GM12891 (cell line): ENCODE measurements at regions not wholly inside any gene's neighbourhood (a gene's known extent, or its start where the extent isn't known, plus 50 kb on each side); places are given as distances from the start of the nearest gene placed in this dataset.

Experiments
- DNase-seq: peaks from one replicate; pipeline ENCODE4 v3.0.0; 2011; ENCODE audit warnings: low spot score; ENCODE audit not compliant: insufficient read length
- FAIRE-seq: peaks from 2 replicates; lab custom pipeline; 2011; peaks lifted over from hg19 to GRCh38; lab: Jason Lieb, UNC
- PAX5 ChIP-seq: IDR thresholded peaks from 2 replicates; pipeline ENCODE4 v1.6.1; 2011; ENCODE audit warnings: low read length, moderate library complexity, mild to moderate bottlenecking; ENCODE audit not compliant: insufficient read depth, severe bottlenecking
- POLR2A ChIP-seq: IDR thresholded peaks from 2 replicates; pipeline ENCODE4 v1.6.1; 2011; ENCODE audit warnings: low read depth, low read length, control low read depth
- POLR2AphosphoS5 ChIP-seq: IDR thresholded peaks from 2 replicates; pipeline ENCODE4 v1.6.1; 2011; ENCODE audit warnings: low read depth, low read length, control low read depth
- POU2F2 ChIP-seq: IDR thresholded peaks from 2 replicates; pipeline ENCODE4 v1.6.1; 2011; ENCODE audit warnings: low read depth, mild to moderate bottlenecking, control low read depth, low read length, moderate library complexity
- SPI1 ChIP-seq: IDR thresholded peaks from 2 replicates; pipeline ENCODE4 v1.6.1; 2011; ENCODE audit warnings: low read depth, low read length, control low read depth
- TAF1 ChIP-seq: IDR thresholded peaks from 2 replicates; pipeline ENCODE4 v1.6.1; 2011; ENCODE audit warnings: low read depth, low read length, control low read depth

- FAIRE-seq = no peak
- no peak for DNase-seq
- no peak for TF ChIP-seq POU2F2
- TF ChIP-seq SPI1 = no peak
- TF ChIP-seq TAF1 = no peak
- TF ChIP-seq POLR2AphosphoS5 = no peak
- TF ChIP-seq POLR2A = no peak
- no peak for TF ChIP-seq PAX5
These were observed 167.4 kb upstream of the HMGA2 start for GRCh38 chr12:65656891-65657351.

GRCh38 chr12:65657635-65658034 lies 166.6 kb upstream of the HMGA2 start:
- FAIRE-seq = no peak
- no peak for DNase-seq
- TF ChIP-seq POLR2AphosphoS5 (no peak), POLR2A (no peak), TAF1 (no peak), PAX5 (no peak), SPI1 (no peak), POU2F2 (no peak)

- no peak for TF ChIP-seq POU2F2
- TF ChIP-seq POLR2AphosphoS5 = no peak
- TF ChIP-seq PAX5 = no peak
- TF ChIP-seq TAF1 = no peak
- no peak for TF ChIP-seq SPI1
- DNase-seq = no peak
- no peak for FAIRE-seq
These were observed 165.9 kb upstream of the HMGA2 start for GRCh38 chr12:65658360-65658759.

GRCh38 chr12:65659681-65660080 lies 164.6 kb upstream of the HMGA2 start:
- TF ChIP-seq POLR2A (no peak), SPI1 (no peak), PAX5 (no peak), POU2F2 (no peak), POLR2AphosphoS5 (no peak), TAF1 (no peak)
- DNase-seq (no peak), FAIRE-seq (no peak)

- TF ChIP-seq POU2F2 (no peak), SPI1 (no peak), POLR2A (no peak), TAF1 (no peak), POLR2AphosphoS5 (no peak), PAX5 (no peak)
- FAIRE-seq (no peak), DNase-seq (no peak)
These were observed 164.2 kb upstream of the HMGA2 start for GRCh38 chr12:65660096-65660495.

- no peak for FAIRE-seq
- TF ChIP-seq POU2F2 (no peak), POLR2A (no peak), SPI1 (no peak), PAX5 (no peak), TAF1 (no peak), POLR2AphosphoS5 (no peak)
- no peak for DNase-seq
These were observed 163.4 kb upstream of the HMGA2 start for GRCh38 chr12:65660836-65661235.

GRCh38 chr12:65662590-65662989 lies 161.7 kb upstream of the HMGA2 start:
- no peak for FAIRE-seq
- no peak for TF ChIP-seq SPI1
- no peak for TF ChIP-seq POLR2A
- TF ChIP-seq PAX5 = no peak
- no peak for TF ChIP-seq POLR2AphosphoS5
- no peak for TF ChIP-seq TAF1
- no peak for TF ChIP-seq POU2F2
- DNase-seq = no peak

GRCh38 chr12:65663097-65663496 lies 161.2 kb upstream of the HMGA2 start:
- FAIRE-seq = no peak
- DNase-seq = no peak
- no peak for TF ChIP-seq POU2F2
- TF ChIP-seq POLR2AphosphoS5 = no peak
- no peak for TF ChIP-seq PAX5
- TF ChIP-seq SPI1 = no peak
- no peak for TF ChIP-seq POLR2A
- no peak for TF ChIP-seq TAF1

GRCh38 chr12:65663648-65664047 lies 160.6 kb upstream of the HMGA2 start:
- no peak for DNase-seq
- FAIRE-seq = no peak

GRCh38 chr12:65664715-65665250 lies 159.5 kb upstream of the HMGA2 start:
- TF ChIP-seq POLR2AphosphoS5 (no peak), POLR2A (no peak), PAX5 (no peak), SPI1 (no peak), POU2F2 (no peak), TAF1 (no peak)
- DNase-seq = no peak
- FAIRE-seq = no peak

More at GRCh38 chr12:65663648-65664047, 160.6 kb upstream of the HMGA2 start:
- TF ChIP-seq POLR2A = no peak
- TF ChIP-seq POU2F2 = no peak
